M059J (cell line): ENCODE measurements at regions not wholly inside any gene's neighbourhood (a gene's known extent, or its start where the extent isn't known, plus 50 kb on each side); places are given as distances from the start of the nearest gene placed in this dataset.
"Not testable (repeated sequence)": the region's sequence is repeated elsewhere in the genome, so short reads cannot be mapped to it uniquely, and the experiment has no call there.

Experiments
- DNase-seq: peaks from one replicate; pipeline ENCODE4 v3.0.0-alpha.2; 2012; ENCODE audit warnings: low read depth

DNA sequence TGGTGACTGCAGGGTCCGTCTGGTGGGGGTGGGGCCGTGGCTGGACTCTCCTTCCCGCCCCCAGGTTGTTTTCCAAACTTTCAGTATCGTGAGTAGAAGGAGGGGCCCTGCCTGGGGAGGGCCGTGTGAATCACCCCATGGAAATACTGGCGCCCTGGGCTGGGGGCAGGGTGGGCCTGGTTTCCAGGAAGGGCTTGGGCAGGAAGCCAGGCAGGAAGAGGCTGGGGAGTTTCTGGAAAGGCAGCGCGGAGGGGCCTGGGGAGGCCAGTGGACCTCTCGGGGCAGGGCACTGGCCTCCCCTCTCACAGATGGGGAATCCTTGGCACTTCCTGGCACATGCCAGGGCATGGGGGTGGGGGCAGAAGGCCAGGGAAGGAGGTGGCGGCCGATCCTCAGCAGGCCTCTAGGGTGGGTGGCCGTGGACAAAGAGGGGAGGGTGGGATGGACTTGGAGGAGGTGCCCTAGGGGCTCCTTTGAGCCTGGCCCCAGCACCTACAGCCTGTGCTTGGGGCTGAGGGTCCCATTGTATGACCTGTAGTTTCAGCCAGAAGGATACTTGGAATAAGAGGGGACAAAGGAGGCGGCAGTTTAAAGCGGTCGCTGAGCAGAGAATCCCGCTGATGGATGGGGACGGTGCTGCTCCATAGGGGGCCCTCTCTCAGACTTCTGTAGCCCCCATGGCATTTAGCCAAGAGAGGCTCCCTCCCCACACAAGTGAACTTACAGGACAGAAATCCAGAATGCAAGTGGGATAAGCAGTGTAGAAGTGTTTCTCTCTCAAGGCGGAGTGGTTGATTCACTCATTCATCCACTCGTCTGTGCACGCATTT, 56.5 kb upstream of the GATA2 start:
- DNase-seq = peak; percentile 96

DNA sequence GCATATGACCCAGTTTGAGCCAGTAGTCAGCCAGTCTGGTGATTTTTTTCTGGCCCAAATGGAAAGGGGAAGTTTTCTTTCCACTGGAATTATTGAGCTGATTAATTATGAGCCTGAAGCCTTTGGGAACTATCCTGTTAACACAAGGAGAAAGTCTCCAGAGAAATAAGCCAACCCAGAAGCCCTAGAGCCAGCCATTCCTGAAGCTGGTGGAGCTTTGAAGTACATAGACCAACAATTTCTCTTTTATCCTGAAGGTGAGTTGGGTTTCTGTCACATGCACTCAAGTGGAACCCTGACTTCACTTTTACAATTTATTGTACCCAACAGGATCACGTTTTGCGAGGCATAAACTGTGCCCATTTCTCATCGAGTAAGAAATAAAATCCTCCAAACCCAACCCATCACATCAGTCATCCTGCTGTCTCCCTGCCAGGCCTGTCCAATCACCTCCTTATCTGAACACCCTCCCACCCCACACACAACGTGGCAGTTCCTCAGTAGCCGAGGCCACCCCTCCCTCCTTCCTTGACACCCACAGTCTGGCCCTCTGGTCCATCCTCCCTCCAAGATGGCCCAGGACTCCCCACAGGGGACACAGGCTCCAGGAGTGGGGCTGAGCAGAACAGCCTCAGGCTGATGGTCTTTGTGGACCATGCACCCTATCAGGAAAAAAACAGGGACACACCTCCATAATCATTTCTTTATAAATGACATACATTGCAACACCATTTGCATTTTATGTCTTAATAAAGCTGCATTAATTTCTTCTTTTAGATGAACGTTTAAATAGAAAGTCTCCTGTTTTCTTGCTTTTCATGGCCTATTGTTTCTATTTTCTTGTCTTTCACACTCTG, 55.7 kb upstream of the GATA2 start:
- DNase-seq = peak; percentile 79

DNA sequence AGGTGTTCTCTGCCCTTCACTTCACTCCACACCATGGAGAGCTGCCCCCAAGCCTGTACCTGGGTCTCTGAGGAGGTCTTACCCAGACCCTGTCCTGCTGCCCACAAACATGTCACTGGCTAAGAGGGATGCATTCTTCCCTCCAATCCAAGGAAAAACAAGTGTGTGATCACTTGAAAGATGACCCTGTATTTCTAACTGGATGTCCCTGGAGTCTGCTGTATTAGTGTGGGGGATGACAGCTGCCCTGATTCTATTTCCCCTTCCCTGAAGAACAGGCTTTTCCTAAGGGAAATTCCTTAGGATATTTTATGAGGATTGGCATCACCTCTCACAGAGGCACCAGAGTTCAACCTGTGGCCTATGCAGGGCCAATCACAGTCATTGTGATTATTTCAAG, 55.0 kb upstream of the GATA2 start:
- DNase-seq = peak; percentile 41

DNA sequence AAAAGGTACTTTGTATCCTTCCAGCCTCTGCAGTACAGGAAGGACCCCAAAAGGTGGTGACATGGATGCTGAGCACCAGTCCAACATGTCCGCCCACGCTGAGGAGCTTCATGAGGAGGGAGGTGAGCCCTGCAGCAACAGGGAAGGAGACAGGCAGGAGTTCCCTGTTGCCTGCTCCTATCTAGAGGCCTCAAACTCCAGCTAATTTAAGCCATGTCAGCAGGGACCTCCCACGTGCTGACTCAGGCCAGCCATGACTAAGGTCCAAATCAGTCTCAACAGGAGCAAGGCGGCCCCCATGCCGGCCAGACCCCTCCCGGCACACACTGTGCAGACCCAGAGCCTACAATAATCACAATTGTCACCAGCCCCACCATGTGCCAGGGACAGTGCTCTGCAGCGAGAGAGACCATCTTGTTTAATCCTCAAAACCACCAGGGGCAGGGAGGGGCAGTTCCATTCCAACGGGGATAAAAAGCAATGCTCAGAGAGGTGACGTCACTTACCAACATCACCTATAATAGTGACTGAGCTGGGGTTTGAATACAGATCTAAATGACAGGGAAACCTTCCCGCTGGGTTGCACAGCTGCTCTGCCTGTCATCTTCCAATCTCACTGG, 54.5 kb upstream of the GATA2 start:
- peak; percentile 78 for DNase-seq

DNA sequence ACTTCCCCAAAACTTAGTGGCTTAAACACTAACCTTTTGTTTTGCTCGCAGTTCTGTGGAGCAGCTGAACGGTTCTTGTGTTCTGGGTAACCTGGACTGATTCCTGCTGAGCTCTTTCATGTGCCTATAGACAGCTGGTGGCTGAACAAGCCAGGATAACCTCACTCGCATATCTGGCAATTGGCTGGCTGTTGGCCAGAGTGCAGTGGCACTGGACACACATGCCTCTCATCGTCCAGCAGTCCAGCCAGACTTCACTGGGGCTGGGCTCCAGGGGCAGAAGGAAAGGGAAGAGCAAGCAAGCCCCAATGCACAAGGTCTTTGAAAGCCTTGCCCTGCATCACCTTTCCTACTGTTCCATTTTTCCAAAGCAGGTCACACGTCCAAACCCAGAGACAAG, 53.6 kb upstream of the GATA2 start:
- DNase-seq = no peak

DNA sequence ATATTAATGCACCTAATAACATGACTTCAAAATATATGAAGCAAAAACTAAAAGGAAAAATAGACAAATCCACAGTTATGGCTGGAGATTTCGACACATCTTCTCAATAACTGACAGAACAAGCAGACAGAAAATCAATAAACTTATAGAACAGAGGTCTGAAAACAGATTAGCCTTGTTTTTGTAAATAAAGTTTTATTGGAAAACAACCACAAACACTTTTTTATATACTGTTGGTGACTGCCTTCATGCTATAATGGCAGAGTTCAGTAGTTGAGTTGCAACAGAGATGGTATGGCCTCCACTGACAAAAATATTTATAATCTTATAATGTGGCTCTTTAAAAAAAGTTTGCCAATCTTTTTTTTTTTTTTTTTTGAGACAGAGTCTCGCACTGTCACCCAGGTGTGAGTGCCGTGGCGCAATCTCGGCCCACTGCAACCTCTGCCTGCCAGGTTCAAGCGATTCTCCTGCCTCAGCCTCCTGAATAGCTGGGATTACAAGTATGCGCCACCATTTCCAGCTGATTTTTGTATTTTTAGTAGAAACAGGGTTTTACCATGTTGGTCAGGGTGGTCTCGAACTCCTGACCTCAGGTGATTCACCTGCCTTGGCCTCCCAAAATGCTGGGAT, 52.2 kb upstream of the GATA2 start:
- DNase-seq = no peak

DNA sequence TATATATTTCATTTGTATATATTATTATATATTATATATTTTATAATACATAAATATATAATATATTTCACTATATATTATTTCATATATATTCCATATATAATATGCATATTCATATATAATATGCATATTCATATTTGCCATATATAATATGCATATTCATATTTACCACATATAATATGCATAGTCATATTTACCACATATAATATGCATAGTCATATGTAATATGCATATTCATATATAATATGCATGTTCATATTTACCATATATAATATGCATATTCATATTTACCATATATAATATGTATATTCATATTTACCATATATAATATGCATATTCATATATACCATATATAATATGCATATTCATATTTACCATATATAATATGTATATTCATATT, 51.2 kb upstream of the GATA2 start:
- DNase-seq = no peak

DNA sequence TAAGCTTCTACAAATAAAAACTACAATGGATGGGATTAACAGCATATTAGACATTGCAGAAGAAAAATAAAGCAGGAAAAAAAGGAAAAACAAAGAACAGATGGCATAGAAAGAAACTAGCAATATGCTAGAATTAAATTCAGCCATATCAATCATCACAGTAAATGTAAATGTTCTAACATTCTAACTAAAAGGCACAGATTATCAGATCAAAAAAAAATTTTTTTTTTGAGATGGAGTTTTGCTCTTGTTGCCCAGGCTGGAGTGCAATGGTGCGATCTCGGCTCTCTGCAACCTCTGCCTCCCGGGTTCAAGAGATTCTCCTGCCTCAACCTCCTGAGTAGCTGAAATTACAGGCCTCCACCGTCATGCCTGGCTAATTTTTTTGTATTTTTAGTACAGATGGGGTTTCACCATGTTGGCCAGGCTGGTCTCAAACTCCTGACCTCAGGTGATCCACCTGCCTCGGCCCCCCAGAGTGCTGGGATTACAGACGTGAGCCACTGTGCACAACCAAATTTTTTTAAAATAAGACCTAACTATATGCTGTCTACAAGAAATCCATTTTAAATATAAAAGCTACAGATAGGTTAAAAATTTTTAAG, 50.7 kb upstream of the GATA2 start:
- not testable (repeated sequence) for DNase-seq
